Gastroesophageal sphincter (tissue), 4 donors: ENCODE measurements at regions not wholly inside any gene's neighbourhood (a gene's known extent, or its start where the extent isn't known, plus 50 kb on each side); places are given as distances from the start of the nearest gene placed in this dataset.
A peak's percentile ranks its signal among the peaks of the same experiment; 100 is the strongest.

Source experiments
- ATAC-seq: fragments of 150-250 bp; one replicate; pipeline ENCODE4 v1.9.1; 2016; ENCODE audit warnings: mild to moderate bottlenecking, moderate library complexity
- H3K27ac ChIP-seq, 4 donors: fragments of 200-600 bp; sonication (generic) in 3 of 4; 1 replicate in 3 of 4; 2 replicates in 1 of 4; pipeline ENCODE4 v1.5.1; 2016 to 2019
- H3K27me3 ChIP-seq: fragments of 200-600 bp; sonication (generic); one replicate; pipeline ENCODE4 v1.5.1; 2019
- H3K36me3 ChIP-seq, 2 donors: fragments of 200-600 bp; sonication (generic); one replicate each; pipeline ENCODE4 v1.5.1; 2019; ENCODE audit warnings: control low read depth in 1 of 2
- H3K4me1 ChIP-seq, 3 donors: fragments of 200-600 bp; sonication (generic); 1 replicate in 2 of 3; 2 replicates in 1 of 3; pipeline ENCODE4 v1.5.1; 2016 to 2019; ENCODE audit warnings: control low read depth in 2 of 3
- H3K4me3 ChIP-seq, 2 donors: fragments of 200-600 bp; sonication (generic); one replicate each; pipeline ENCODE4 v1.5.1; 2019; ENCODE audit warnings: mild to moderate bottlenecking in 1 of 2, moderate library complexity in 1 of 2
- H3K9me3 ChIP-seq, 3 donors: fragments of 200-600 bp; sonication (generic); one replicate each; pipeline ENCODE4 v1.5.1; 2017 to 2019; ENCODE audit warnings: control low read depth in 2 of 3
- CTCF ChIP-seq, 4 experiments: fragments of 200-600 bp in 2 of 4; fragments of 450-650 bp in 2 of 4; sonication (generic) in 1 of 4; IDR thresholded peaks; one replicate each; pipeline ENCODE4 v1.5.1; 2017 to 2019; ENCODE audit warnings: antibody characterized with exemption in 4 of 4, mild to moderate bottlenecking in 2 of 4, moderate library complexity in 2 of 4
- EP300 ChIP-seq: sonication (generic); formaldehyde crosslinking; IDR thresholded peaks from one replicate; pipeline ENCODE4 v1.6.1; 2017; ENCODE audit warnings: antibody characterized with exemption, mild to moderate bottlenecking
- POLR2A ChIP-seq, 2 donors: fragments of 450-650 bp; IDR thresholded peaks; one replicate each; pipeline ENCODE4 v1.6.1; 2017; ENCODE audit warnings: antibody characterized with exemption in 2 of 2, mild to moderate bottlenecking in 2 of 2, moderate library complexity in 1 of 2
- POLR2AphosphoS5 ChIP-seq: sonication (generic); formaldehyde crosslinking; IDR thresholded peaks from one replicate; pipeline ENCODE4 v1.6.1; 2017; ENCODE audit warnings: antibody characterized with exemption
- WGBS, 2 donors: methylation state at CpG; one replicate each; pipeline ENCODE4 v1.1.5; 2018; ENCODE audit warnings: low coverage in 1 of 2; 5-methylcytosine and 5-hydroxymethylcytosine counted together

- WGBS, 2 donors, result 22 to 24% methylated on average over 11 to 16 of the region's 22 CpGs
- Histone ChIP-seq H3K27me3 (peaks cover 11% of the 10 kb centered on the region), H3K36me3 (no peaks in the 10 kb centered on the region), H3K9me3 (peaks cover 0 to 17% (median 0%) of the 10 kb centered on the region in 3 donors), H3K27ac (peak overlapping the region in 2 of 4 donors; percentile 56 to 66), H3K4me3 (peak overlapping the region in 1 of 2 donors; percentile 7), H3K4me1 (peaks cover 0 to 16% (median 0%) of the 10 kb centered on the region in 3 donors)
- TF ChIP-seq POLR2AphosphoS5 (peak; percentile 45), POLR2A (IDR thresholded peaks at IDR 0.05) (no peak), CTCF (IDR thresholded peaks at IDR 0.05) (no peak), EP300 (no peak)
- peak; percentile 87 for ATAC-seq
Observed at GRCh38 chr17:79664930-79665737, 54.3 kb upstream of the RBFOX3 start.

- TF ChIP-seq EP300 (no peak), CTCF (IDR thresholded peaks at IDR 0.05) (no peak), POLR2A (IDR thresholded peaks at IDR 0.05) (no peak), POLR2AphosphoS5 (no peak)
- Histone ChIP-seq H3K9me3 (peaks cover 0 to 17% (median 0%) of the 10 kb centered on the region in 3 donors), H3K36me3 (no peaks in the 10 kb centered on the region), H3K27me3 (peaks cover 19% of the 10 kb centered on the region), H3K4me3 (no peak overlapping the region), H3K27ac (no peak overlapping the region), H3K4me1 (peaks cover 0 to 36% (median 0%) of the 10 kb centered on the region in 3 donors)
- ATAC-seq, result no peak
Observed at GRCh38 chr17:79661292-79662041, 50.6 kb upstream of the RBFOX3 start.
